ENCODE measurements at regions not wholly inside any gene's neighbourhood (a gene's known extent, or its start where the extent isn't known, plus 50 kb on each side); places are given as distances from the start of the nearest gene placed in this dataset.

DNA sequence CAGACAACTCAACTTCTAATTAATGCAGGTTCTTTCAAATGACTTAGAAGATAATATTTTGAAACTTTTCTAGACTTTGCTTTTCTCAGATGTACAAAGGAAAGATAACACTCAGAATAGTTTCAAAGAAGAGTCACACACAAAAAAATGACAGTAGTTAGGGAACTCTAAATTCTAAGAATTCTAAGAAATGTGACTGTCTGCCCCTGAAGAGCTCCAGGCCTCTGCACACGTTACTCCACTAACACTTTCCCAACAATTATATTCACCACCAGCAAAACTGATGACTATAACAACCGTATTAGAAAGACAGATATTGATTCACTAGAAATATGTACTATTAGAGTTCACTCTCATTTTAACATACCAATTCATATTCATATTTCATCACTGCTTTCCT, 133.3 kb upstream of the SMLR1 start:
- TF ChIP-seq, protein P1, sequence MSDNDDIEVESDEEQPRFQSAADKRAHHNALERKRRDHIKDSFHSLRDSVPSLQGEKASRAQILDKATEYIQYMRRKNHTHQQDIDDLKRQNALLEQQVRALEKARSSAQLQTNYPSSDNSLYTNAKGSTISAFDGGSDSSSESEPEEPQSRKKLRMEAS (IDR thresholded peaks at IDR 0.05): no peak
- TF ChIP-seq, protein P2, sequence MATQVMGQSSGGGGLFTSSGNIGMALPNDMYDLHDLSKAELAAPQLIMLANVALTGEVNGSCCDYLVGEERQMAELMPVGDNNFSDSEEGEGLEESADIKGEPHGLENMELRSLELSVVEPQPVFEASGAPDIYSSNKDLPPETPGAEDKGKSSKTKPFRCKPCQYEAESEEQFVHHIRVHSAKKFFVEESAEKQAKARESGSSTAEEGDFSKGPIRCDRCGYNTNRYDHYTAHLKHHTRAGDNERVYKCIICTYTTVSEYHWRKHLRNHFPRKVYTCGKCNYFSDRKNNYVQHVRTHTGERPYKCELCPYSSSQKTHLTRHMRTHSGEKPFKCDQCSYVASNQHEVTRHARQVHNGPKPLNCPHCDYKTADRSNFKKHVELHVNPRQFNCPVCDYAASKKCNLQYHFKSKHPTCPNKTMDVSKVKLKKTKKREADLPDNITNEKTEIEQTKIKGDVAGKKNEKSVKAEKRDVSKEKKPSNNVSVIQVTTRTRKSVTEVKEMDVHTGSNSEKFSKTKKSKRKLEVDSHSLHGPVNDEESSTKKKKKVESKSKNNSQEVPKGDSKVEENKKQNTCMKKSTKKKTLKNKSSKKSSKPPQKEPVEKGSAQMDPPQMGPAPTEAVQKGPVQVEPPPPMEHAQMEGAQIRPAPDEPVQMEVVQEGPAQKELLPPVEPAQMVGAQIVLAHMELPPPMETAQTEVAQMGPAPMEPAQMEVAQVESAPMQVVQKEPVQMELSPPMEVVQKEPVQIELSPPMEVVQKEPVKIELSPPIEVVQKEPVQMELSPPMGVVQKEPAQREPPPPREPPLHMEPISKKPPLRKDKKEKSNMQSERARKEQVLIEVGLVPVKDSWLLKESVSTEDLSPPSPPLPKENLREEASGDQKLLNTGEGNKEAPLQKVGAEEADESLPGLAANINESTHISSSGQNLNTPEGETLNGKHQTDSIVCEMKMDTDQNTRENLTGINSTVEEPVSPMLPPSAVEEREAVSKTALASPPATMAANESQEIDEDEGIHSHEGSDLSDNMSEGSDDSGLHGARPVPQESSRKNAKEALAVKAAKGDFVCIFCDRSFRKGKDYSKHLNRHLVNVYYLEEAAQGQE (IDR thresholded peaks at IDR 0.05; ENCODE audit: low read depth): no peak
- TF ChIP-seq EP300 (IDR thresholded peaks at IDR 0.05; ENCODE audit: borderline replicate concordance): no peak
- TF ChIP-seq CEBPB (IDR thresholded peaks at IDR 0.05): no peak
- no peak for TF ChIP-seq RAD21 (IDR thresholded peaks at IDR 0.05; ENCODE audit: low read depth)
- TF ChIP-seq, protein P3, sequence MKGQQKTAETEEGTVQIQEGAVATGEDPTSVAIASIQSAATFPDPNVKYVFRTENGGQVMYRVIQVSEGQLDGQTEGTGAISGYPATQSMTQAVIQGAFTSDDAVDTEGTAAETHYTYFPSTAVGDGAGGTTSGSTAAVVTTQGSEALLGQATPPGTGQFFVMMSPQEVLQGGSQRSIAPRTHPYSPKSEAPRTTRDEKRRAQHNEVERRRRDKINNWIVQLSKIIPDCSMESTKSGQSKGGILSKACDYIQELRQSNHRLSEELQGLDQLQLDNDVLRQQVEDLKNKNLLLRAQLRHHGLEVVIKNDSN (IDR thresholded peaks at IDR 0.05): no peak
- no peak for TF ChIP-seq ZBTB7A (IDR thresholded peaks at IDR 0.05; ENCODE audit: low read depth)
- TF ChIP-seq YY1 (IDR thresholded peaks at IDR 0.05; ENCODE audit: low read depth): no peak
- TF ChIP-seq EGR1 (IDR thresholded peaks at IDR 0.05): no peak
- no peak for TF ChIP-seq TEAD4 (IDR thresholded peaks at IDR 0.05)
- TF ChIP-seq NFIC (IDR thresholded peaks at IDR 0.05): no peak
- no peak for TF ChIP-seq CREB1 (IDR thresholded peaks at IDR 0.05; ENCODE audit: low read depth)
